OCI-LY1 (cell line): ENCODE measurements at regions not wholly inside any gene's neighbourhood (a gene's known extent, or its start where the extent isn't known, plus 50 kb on each side); places are given as distances from the start of the nearest gene placed in this dataset.

ENCODE experiments used
- H2AFZ ChIP-seq: fragments of 200-600 bp; sonication (generic), shearing (Covaris generic); 2 replicates; pipeline ENCODE4 v1.6.0; 2014; ENCODE audit warnings: antibody characterized with exemption, mild to moderate bottlenecking, low read length
- H3F3A ChIP-seq: fragments of 200-600 bp; sonication (generic), shearing (Covaris generic); 2 replicates; pipeline ENCODE4 v1.6.0; 2014; ENCODE audit warnings: mild to moderate bottlenecking, antibody characterized with exemption, low read length, moderate library complexity; ENCODE audit not compliant: insufficient read depth
- H3K27ac ChIP-seq: fragments of 200-600 bp; sonication (generic); 2 replicates; pipeline ENCODE4 v1.5.1; 2014; ENCODE audit warnings: low read length, mixed run types, mild to moderate bottlenecking, low read depth; ENCODE audit not compliant: poor library complexity, severe bottlenecking
- H3K27me3 ChIP-seq: fragments of 200-600 bp; sonication (generic); 2 replicates; pipeline ENCODE4 v1.6.0; 2014; ENCODE audit warnings: antibody characterized with exemption, mild to moderate bottlenecking, low read length, moderate library complexity; ENCODE audit not compliant: insufficient read depth
- H3K36me3 ChIP-seq: fragments of 200-600 bp; sonication (generic); 2 replicates; pipeline ENCODE4 v1.6.1; 2014; ENCODE audit warnings: mild to moderate bottlenecking, antibody characterized with exemption, low read length, moderate library complexity, mixed read lengths; ENCODE audit not compliant: insufficient read depth
- H3K4me1 ChIP-seq: fragments of 200-600 bp; sonication (generic); 2 replicates; pipeline ENCODE4 v1.5.1; 2014; ENCODE audit warnings: mild to moderate bottlenecking, low read length, moderate library complexity; ENCODE audit not compliant: insufficient read depth, severe bottlenecking
- H3K4me2 ChIP-seq: fragments of 200-600 bp; sonication (generic), shearing (Covaris generic); 2 replicates; pipeline ENCODE4 v1.6.1; 2014; ENCODE audit warnings: low read length
- H3K4me3 ChIP-seq: fragments of 200-600 bp; sonication (generic); 2 replicates; pipeline ENCODE4 v1.5.1; 2014; ENCODE audit warnings: low read length, low read depth, mild to moderate bottlenecking, mixed read lengths; ENCODE audit not compliant: poor library complexity, severe bottlenecking
- H3K79me2 ChIP-seq: fragments of 200-600 bp; shearing (Covaris generic); 2 replicates; pipeline ENCODE4 v1.6.1; 2016; ENCODE audit warnings: mixed run types, low read length, mixed read lengths; ENCODE audit not compliant: insufficient read depth
- H3K9ac ChIP-seq: fragments of 200-600 bp; sonication (generic), shearing (Covaris generic); 2 replicates; pipeline ENCODE4 v1.6.1; 2014; ENCODE audit warnings: mild to moderate bottlenecking, low read length, mixed read lengths
- H3K9me2 ChIP-seq: fragments of 200-600 bp; sonication (generic), shearing (Covaris generic); 2 replicates; pipeline ENCODE4 v1.6.1; 2014; ENCODE audit warnings: low read depth, mild to moderate bottlenecking, low read length, mixed read lengths
- H3K9me3 ChIP-seq: fragments of 200-600 bp; shearing (Covaris generic); 2 replicates; pipeline ENCODE4 v1.6.1; 2014; ENCODE audit warnings: low read length, mixed read lengths
- H4K20me1 ChIP-seq: fragments of 200-600 bp; sonication (generic), shearing (Covaris generic); 2 replicates; pipeline ENCODE4 v1.6.0; 2016; ENCODE audit warnings: mild to moderate bottlenecking, low read length; ENCODE audit not compliant: insufficient read depth
- EZH2 ChIP-seq: fragments of 200-600 bp; sonication (generic), shearing (Covaris generic); IDR thresholded peaks from 2 replicates; pipeline ENCODE4 v1.8.0; 2017; ENCODE audit warnings: borderline replicate concordance, mixed run types, mild to moderate bottlenecking, antibody characterized with exemption, low read length, moderate library complexity, mixed read lengths
- TF ChIP-seq, protein P1 (sequence below): fragments of 200-600 bp; sonication (generic), shearing (Covaris generic); IDR thresholded peaks from 2 replicates; pipeline ENCODE4 v1.5.1; 2017; ENCODE audit warnings: mild to moderate bottlenecking, antibody characterized with exemption, low read length, moderate library complexity, mixed read lengths

DNA sequence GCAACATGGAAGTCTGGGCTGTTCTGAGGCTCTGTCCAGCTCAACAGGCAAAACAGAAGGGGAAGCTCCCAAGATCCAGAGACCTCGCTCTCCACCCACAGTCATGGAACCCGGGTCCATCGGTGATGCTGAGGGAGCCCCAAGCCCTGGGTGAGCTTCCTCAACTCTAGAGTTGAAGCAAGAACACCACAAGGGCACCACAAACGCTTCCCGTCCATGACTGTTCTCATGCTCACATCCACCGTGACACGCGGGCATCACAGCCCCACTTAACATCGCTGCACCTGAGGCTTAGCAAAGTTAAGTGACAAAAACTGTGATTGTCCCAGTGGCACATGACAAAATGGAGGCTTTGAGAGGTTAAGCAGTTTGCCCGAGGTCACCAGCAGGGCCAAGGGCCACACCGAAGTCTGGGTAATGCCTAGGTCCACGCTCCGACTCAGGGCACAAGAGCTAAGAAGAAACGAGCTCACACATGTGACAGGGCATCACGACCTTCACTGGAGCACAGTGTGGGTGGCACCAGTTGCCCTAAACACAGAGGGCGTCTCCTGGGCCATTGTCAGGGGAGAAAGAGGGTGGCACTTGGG, 110.6 kb downstream of the OAT start:
- no peak overlapping the region for H3K4me2 ChIP-seq
- H4K20me1 ChIP-seq: no peaks in the 10 kb centered on the region
- no peak overlapping the region for H3K9ac ChIP-seq
- no peak overlapping the region for H3K27ac ChIP-seq
- H3K36me3 ChIP-seq: no peaks in the 10 kb centered on the region
- H3F3A ChIP-seq: no peaks in the 10 kb centered on the region
- peaks cover 4% of the 10 kb centered on the region; the same call in 1 of the 2 replicates for H3K27me3 ChIP-seq
- no peak overlapping the region for H2AFZ ChIP-seq
- H3K4me3 ChIP-seq: no peak overlapping the region
- no peaks in the 10 kb centered on the region for H3K9me3 ChIP-seq
- no peaks in the 10 kb centered on the region for H3K79me2 ChIP-seq
- no peak for TF ChIP-seq EZH2
- TF ChIP-seq, protein P1, sequence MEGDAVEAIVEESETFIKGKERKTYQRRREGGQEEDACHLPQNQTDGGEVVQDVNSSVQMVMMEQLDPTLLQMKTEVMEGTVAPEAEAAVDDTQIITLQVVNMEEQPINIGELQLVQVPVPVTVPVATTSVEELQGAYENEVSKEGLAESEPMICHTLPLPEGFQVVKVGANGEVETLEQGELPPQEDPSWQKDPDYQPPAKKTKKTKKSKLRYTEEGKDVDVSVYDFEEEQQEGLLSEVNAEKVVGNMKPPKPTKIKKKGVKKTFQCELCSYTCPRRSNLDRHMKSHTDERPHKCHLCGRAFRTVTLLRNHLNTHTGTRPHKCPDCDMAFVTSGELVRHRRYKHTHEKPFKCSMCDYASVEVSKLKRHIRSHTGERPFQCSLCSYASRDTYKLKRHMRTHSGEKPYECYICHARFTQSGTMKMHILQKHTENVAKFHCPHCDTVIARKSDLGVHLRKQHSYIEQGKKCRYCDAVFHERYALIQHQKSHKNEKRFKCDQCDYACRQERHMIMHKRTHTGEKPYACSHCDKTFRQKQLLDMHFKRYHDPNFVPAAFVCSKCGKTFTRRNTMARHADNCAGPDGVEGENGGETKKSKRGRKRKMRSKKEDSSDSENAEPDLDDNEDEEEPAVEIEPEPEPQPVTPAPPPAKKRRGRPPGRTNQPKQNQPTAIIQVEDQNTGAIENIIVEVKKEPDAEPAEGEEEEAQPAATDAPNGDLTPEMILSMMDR: no peak
- H3K4me1 ChIP-seq: no peaks in the 10 kb centered on the region
- no peaks in the 10 kb centered on the region for H3K9me2 ChIP-seq

DNA sequence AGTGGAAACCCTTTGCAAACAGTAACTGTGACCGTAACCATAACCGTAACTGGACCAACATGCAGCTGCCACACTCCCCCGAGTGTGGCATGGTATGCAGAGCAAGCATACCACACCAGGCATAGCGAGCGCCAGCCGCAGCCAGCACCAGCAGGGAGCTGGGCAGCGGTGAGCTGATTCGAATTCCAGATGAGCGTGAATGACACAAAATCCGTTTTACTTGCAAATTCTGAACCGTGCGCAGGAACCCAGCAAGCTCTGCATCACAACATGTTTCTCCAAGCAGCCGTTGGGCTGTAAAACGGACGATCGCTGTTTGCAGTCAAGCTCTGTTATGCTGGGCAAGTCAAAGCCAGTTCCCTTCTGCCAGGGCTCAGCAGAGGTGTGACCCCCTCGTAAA, 111.1 kb downstream of the OAT start:
- no peaks in the 10 kb centered on the region for H3K9me2 ChIP-seq
- H3K4me2 ChIP-seq: no peak overlapping the region
- H3K79me2 ChIP-seq: no peaks in the 10 kb centered on the region
- no peak overlapping the region for H3K4me3 ChIP-seq
- no peaks in the 10 kb centered on the region for H3K4me1 ChIP-seq
- H3K9me3 ChIP-seq: no peaks in the 10 kb centered on the region
- H3K9ac ChIP-seq: no peak overlapping the region
- no peaks in the 10 kb centered on the region for H3K36me3 ChIP-seq
- TF ChIP-seq, protein P1: no peak
- no peaks in the 10 kb centered on the region for H3F3A ChIP-seq
- H4K20me1 ChIP-seq: no peaks in the 10 kb centered on the region
- peaks cover 4% of the 10 kb centered on the region; the same call in 1 of the 2 replicates for H3K27me3 ChIP-seq
- H3K27ac ChIP-seq: no peak overlapping the region
- no peak overlapping the region for H2AFZ ChIP-seq

DNA sequence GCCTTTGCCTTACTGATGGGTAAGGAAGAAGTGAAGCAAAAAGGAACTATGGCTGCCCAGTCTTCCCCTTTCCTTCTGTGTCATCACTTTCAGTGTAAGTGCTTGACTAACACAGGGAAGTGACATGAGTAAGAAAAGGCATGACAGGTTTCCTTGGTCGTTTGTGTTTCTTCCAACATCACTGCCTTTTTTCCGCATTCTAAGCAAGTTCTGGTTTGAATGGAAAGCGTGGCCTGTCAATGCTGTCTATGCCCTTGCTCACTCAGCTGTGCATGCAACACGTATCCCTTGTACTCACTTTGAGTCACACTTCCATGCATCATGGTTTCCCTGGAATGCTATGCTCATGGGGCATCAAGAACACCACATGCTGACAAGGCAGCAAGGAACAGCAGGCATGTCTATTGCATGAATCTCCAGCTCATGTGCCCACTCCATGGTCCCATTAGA, 111.8 kb downstream of the OAT start:
- H3K4me1 ChIP-seq: no peaks in the 10 kb centered on the region
- no peaks in the 10 kb centered on the region; the same call in 1 of the 2 replicates for H3K27me3 ChIP-seq
- no peak overlapping the region for H3K27ac ChIP-seq
- no peak overlapping the region for H2AFZ ChIP-seq
- H3K9me2 ChIP-seq: no peaks in the 10 kb centered on the region
- H3K4me2 ChIP-seq: no peak overlapping the region
- H4K20me1 ChIP-seq: no peaks in the 10 kb centered on the region
- no peaks in the 10 kb centered on the region for H3K79me2 ChIP-seq
- no peaks in the 10 kb centered on the region for H3K9me3 ChIP-seq
- H3K36me3 ChIP-seq: no peaks in the 10 kb centered on the region
- H3K9ac ChIP-seq: no peak overlapping the region
- no peak for TF ChIP-seq EZH2
- TF ChIP-seq, protein P1: no peak
- H3K4me3 ChIP-seq: no peak overlapping the region
- H3F3A ChIP-seq: no peaks in the 10 kb centered on the region
